OCI-LY7 (cell line): ENCODE measurements at regions not wholly inside any gene's neighbourhood (a gene's known extent, or its start where the extent isn't known, plus 50 kb on each side); places are given as distances from the start of the nearest gene placed in this dataset.

ENCODE experiments used
- BruUV-seq: library from RNA; stranded (reverse); fragments of 400-500 nt; replicated peaks from 2 replicates; lab custom pipeline; 2021; lab: Mats Ljungman, UMichigan
- CTCF ChIA-PET: fragments of 300-600 bp; sonication (Branson Sonifier 250); formaldehyde crosslinking; loops from one replicate; lab custom pipeline; 2022; ENCODE audit warnings: antibody characterized with exemption; ENCODE audit not compliant: unreplicated experiment; lab: Charles Lee
- POLR2A ChIA-PET: fragments of 300-600 bp; sonication (Branson Sonifier 250); formaldehyde crosslinking; loops from one replicate; lab custom pipeline; 2022; ENCODE audit warnings: antibody characterized with exemption; lab: Charles Lee
- DNase-seq: peaks from one replicate; pipeline ENCODE4 v3.0.0-alpha.2; 2015; ENCODE audit warnings: low spot score
- H2AFZ ChIP-seq: fragments of 200-600 bp; sonication (generic), shearing (Covaris generic); 2 replicates; pipeline ENCODE4 v1.6.1; 2014; ENCODE audit warnings: mild to moderate bottlenecking, antibody characterized with exemption, low read length, moderate library complexity
- H3K27ac ChIP-seq: fragments of 200-600 bp; sonication (generic); 2 replicates; pipeline ENCODE4 v1.5.1; 2014; ENCODE audit warnings: mixed run types, low read depth, mild to moderate bottlenecking, moderate library complexity, low read length, inconsistent platforms; ENCODE audit not compliant: poor library complexity, severe bottlenecking
- H3K36me3 ChIP-seq: fragments of 200-600 bp; sonication (generic); 2 replicates; pipeline ENCODE4 v1.6.1; 2014; ENCODE audit warnings: mild to moderate bottlenecking, antibody characterized with exemption, low read length, moderate library complexity, mixed read lengths; ENCODE audit not compliant: insufficient read depth
- H3K4me1 ChIP-seq: fragments of 200-600 bp; sonication (generic); 2 replicates; pipeline ENCODE4 v1.5.1; 2014; ENCODE audit warnings: mild to moderate bottlenecking, low read length; ENCODE audit not compliant: insufficient read depth, poor library complexity, severe bottlenecking
- H3K4me2 ChIP-seq: fragments of 200-600 bp; sonication (generic); 2 replicates; pipeline ENCODE4 v1.6.1; 2014; ENCODE audit warnings: mild to moderate bottlenecking, low read length
- H3K4me3 ChIP-seq: fragments of 200-600 bp; sonication (generic); 2 replicates; pipeline ENCODE4 v1.5.1; 2014; ENCODE audit warnings: mild to moderate bottlenecking, low read depth, low read length; ENCODE audit not compliant: poor library complexity, severe bottlenecking
- H3K79me2 ChIP-seq: fragments of 200-600 bp; sonication (generic); 2 replicates; pipeline ENCODE4 v1.6.1; 2016; ENCODE audit warnings: low read depth, mild to moderate bottlenecking, low read length, moderate library complexity, mixed read lengths; ENCODE audit not compliant: insufficient read depth
- H3K9me2 ChIP-seq: fragments of 200-600 bp; sonication (generic); 2 replicates; pipeline ENCODE4 v1.6.1; 2016; ENCODE audit warnings: mild to moderate bottlenecking, low read length, mixed read lengths; ENCODE audit not compliant: insufficient read depth
- H3K9me3 ChIP-seq: fragments of 200-600 bp; sonication (generic); 2 replicates; pipeline ENCODE4 v1.6.1; 2014; ENCODE audit warnings: mild to moderate bottlenecking, mixed run types, low read length, mixed read lengths
- H4K20me1 ChIP-seq: fragments of 200-600 bp; sonication (generic); 2 replicates; pipeline ENCODE4 v1.6.1; 2014; ENCODE audit warnings: mild to moderate bottlenecking, antibody characterized with exemption, low read length, moderate library complexity, mixed read lengths; ENCODE audit not compliant: insufficient read depth
- EZH2phosphoT487 ChIP-seq: fragments of 200-600 bp; sonication (generic); IDR thresholded peaks from 2 replicates; pipeline ENCODE4 v1.6.1; 2018; ENCODE audit warnings: low read depth, borderline replicate concordance, mild to moderate bottlenecking, mixed run types, antibody characterized with exemption, low read length, moderate library complexity, mixed read lengths
- intact Hi-C: fragments of 100-400 bp; cut with micrococcal nuclease; formaldehyde crosslinking; loops from one replicate; pipeline ENCODE4 v1.10.0; 2022; ENCODE audit not compliant: unreplicated experiment
- TF ChIP-seq, protein P1 (sequence below): fragments of 200-600 bp; sonication (generic); conservative IDR thresholded peaks from 2 replicates; pipeline ENCODE4 v1.5.1; 2014; ENCODE audit warnings: mild to moderate bottlenecking, antibody characterized with exemption, low read length, moderate library complexity, mixed read lengths

GRCh38 chr10:62657244-62657835 is 147.2 kb upstream of the ADO start:
- Histone ChIP-seq H3K9me3 (peaks cover 17% of the 10 kb centered on the region; the same call in 1 of the 2 replicates), H3K4me3 (no peak overlapping the region), H3K9me2 (no peaks in the 10 kb centered on the region), H3K27ac (no peak overlapping the region), H3K79me2 (no peaks in the 10 kb centered on the region), H3K4me1 (peaks cover 39% of the 10 kb centered on the region), H3K4me2 (no peak overlapping the region), H2AFZ (no peak overlapping the region), H3K36me3 (peaks cover 5% of the 10 kb centered on the region), H4K20me1 (no peaks in the 10 kb centered on the region)
- no peak for DNase-seq
- no TSS peak for BruUV-seq
- CTCF ChIA-PET, result no interaction called here
- POLR2A ChIA-PET, result interaction anchor here (0.5 to 0.9 kb wide), 2 partner anchors 18 to 64 kb away, joined by 3 to 4 read pairs; no protein-coding TSS in a partner anchor
- TF ChIP-seq EZH2phosphoT487, result no peak
- TF ChIP-seq, protein P1, sequence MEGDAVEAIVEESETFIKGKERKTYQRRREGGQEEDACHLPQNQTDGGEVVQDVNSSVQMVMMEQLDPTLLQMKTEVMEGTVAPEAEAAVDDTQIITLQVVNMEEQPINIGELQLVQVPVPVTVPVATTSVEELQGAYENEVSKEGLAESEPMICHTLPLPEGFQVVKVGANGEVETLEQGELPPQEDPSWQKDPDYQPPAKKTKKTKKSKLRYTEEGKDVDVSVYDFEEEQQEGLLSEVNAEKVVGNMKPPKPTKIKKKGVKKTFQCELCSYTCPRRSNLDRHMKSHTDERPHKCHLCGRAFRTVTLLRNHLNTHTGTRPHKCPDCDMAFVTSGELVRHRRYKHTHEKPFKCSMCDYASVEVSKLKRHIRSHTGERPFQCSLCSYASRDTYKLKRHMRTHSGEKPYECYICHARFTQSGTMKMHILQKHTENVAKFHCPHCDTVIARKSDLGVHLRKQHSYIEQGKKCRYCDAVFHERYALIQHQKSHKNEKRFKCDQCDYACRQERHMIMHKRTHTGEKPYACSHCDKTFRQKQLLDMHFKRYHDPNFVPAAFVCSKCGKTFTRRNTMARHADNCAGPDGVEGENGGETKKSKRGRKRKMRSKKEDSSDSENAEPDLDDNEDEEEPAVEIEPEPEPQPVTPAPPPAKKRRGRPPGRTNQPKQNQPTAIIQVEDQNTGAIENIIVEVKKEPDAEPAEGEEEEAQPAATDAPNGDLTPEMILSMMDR, result no peak
- intact Hi-C loops, result no loop called here

GRCh38 chr10:62658516-62658915 is 146.0 kb upstream of the ADO start:
- H3K4me3 ChIP-seq, result no peak overlapping the region
- peaks cover 11% of the 10 kb centered on the region; the same call in 1 of the 2 replicates for H3K9me3 ChIP-seq
- POLR2A ChIA-PET, result interaction anchor here (0.7 kb wide), 1 partner anchor 12 kb away, joined by 3 read pairs; no protein-coding TSS in a partner anchor
- H3K4me1 ChIP-seq, result peaks cover 28% of the 10 kb centered on the region
- no peaks in the 10 kb centered on the region for H3K36me3 ChIP-seq
- BruUV-seq, result no TSS peak
- no peak for TF ChIP-seq EZH2phosphoT487
- TF ChIP-seq, protein P1, result no peak
- CTCF ChIA-PET, result no interaction called here
- H2AFZ ChIP-seq, result no peak overlapping the region
- intact Hi-C loops, result no loop called here
- no peaks in the 10 kb centered on the region for H3K79me2 ChIP-seq
- H3K4me2 ChIP-seq, result no peak overlapping the region
- no peaks in the 10 kb centered on the region for H4K20me1 ChIP-seq
- H3K27ac ChIP-seq, result no peak overlapping the region
- H3K9me2 ChIP-seq, result no peaks in the 10 kb centered on the region
- no peak for DNase-seq

DNA sequence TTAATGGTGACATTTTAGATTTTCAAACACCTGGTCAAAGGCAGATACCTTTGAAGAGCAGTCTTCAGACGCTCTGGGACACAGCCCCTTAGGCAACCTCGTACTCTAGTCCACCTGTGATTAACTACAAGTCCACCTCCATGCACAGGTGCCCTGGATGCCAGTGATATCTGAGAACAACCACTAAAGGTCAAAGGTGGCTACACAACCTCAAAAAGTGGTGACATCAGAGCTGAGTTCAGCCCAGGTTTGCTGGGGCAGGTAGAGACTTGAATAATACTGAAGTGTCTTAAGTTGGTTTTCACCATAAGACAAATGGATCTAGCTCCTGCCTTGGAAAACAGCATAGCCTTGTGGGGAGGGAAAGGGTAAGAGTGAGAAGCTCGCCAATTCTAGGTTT is 143.4 kb upstream of the ADO start:
- TF ChIP-seq, protein P1, result no peak
- no peak for TF ChIP-seq EZH2phosphoT487
- Histone ChIP-seq H4K20me1 (no peaks in the 10 kb centered on the region), H3K4me3 (no peak overlapping the region), H3K4me1 (peaks cover 4% of the 10 kb centered on the region), H2AFZ (no peak overlapping the region), H3K27ac (no peak overlapping the region), H3K9me2 (no peaks in the 10 kb centered on the region), H3K4me2 (no peak overlapping the region), H3K9me3 (no peaks in the 10 kb centered on the region), H3K36me3 (no peaks in the 10 kb centered on the region), H3K79me2 (no peaks in the 10 kb centered on the region)
- POLR2A ChIA-PET, result interaction anchor here (0.8 to 0.9 kb wide), 2 partner anchors 19 to 26 kb away, joined by 3 to 4 read pairs; no protein-coding TSS in a partner anchor
- DNase-seq, result no peak
- BruUV-seq, result no TSS peak
- intact Hi-C loops, result no loop called here
- CTCF ChIA-PET, result no interaction called here
